ENCODE measurements at regions not wholly inside any gene's neighbourhood (a gene's known extent, or its start where the extent isn't known, plus 50 kb on each side); places are given as distances from the start of the nearest gene placed in this dataset.

DNA sequence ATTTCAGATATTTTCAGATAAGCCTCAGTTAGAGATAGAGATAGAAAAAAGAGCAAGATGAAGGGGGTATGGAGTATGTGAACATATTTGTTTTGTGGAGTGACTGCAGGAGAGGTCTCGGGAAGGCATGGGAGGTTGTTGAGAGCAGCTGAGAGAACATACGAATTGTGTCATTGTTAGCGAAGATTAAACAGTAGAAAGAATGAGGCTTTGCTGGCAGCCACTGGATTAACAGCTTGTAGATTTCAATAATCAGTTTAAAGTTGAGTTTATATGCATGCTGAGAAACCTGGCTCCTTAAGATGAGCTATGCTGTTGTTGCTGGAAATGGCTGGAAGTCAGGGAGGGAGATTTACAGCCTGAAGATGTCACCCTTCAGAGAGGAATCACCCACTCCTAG, 100.9 kb upstream of the SORCS3 start:
- TF ChIP-seq, protein P1, sequence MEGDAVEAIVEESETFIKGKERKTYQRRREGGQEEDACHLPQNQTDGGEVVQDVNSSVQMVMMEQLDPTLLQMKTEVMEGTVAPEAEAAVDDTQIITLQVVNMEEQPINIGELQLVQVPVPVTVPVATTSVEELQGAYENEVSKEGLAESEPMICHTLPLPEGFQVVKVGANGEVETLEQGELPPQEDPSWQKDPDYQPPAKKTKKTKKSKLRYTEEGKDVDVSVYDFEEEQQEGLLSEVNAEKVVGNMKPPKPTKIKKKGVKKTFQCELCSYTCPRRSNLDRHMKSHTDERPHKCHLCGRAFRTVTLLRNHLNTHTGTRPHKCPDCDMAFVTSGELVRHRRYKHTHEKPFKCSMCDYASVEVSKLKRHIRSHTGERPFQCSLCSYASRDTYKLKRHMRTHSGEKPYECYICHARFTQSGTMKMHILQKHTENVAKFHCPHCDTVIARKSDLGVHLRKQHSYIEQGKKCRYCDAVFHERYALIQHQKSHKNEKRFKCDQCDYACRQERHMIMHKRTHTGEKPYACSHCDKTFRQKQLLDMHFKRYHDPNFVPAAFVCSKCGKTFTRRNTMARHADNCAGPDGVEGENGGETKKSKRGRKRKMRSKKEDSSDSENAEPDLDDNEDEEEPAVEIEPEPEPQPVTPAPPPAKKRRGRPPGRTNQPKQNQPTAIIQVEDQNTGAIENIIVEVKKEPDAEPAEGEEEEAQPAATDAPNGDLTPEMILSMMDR (IDR thresholded peaks at IDR 0.05; ENCODE audit: extremely low read depth, insufficient read depth, missing control alignments) = no peak
- no peak for DNase-seq (ENCODE audit: low spot score)
- in situ Hi-C loops (cut with MboI; ENCODE audit: low pct_unique_long_range_greater_than_20kb, low sequenced_read_pairs, unreplicated experiment) = no loop called here

DNA sequence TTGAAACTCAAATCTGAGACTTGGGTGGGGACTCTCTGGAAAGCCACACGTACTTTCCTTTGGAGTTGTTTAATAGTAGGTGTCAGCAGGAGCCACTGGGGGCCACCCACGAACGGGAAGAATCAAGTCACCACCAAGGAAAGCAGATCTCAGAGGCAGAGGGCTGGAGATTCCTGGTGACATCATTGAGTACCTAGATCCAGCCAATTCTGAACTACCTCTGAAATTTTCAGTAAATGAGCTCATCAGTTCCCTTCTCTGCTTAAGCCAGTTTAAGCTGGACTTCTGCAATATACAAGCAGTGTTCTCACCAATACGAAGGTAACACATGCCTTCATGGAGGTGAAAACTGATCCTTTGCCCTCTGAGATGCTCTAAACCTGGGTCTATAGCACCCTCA, 99.3 kb upstream of the SORCS3 start:
- TF ChIP-seq, protein P1 (IDR thresholded peaks at IDR 0.05; ENCODE audit: extremely low read depth, insufficient read depth, missing control alignments) = no peak
- DNase-seq (ENCODE audit: low spot score) = no peak
- in situ Hi-C loops (cut with MboI; ENCODE audit: low pct_unique_long_range_greater_than_20kb, low sequenced_read_pairs, unreplicated experiment) = no loop called here

DNA sequence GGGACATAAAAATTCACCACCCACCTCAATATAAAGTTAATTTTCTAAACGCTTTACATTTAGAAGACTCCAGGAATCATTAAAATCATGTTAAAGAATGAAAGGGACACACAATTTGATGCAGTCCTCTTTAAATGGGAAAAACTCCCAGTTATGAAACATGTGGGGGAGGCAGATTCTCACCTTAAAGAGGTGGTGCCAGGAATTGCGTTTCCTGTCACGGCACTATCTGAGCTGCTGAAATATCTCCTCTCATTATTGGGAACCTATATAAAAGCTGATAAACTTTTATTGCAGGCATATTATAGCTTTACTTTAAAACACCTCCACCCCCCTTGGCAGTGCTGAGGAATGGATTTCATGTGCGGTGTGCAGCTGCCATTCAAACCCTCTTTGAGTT, 94.8 kb upstream of the SORCS3 start:
- no peak for DNase-seq (ENCODE audit: low spot score)
- in situ Hi-C loops (cut with MboI; ENCODE audit: low pct_unique_long_range_greater_than_20kb, low sequenced_read_pairs, unreplicated experiment) = no loop called here
- TF ChIP-seq, protein P1 (IDR thresholded peaks at IDR 0.05; ENCODE audit: extremely low read depth, insufficient read depth, missing control alignments) = no peak

DNA sequence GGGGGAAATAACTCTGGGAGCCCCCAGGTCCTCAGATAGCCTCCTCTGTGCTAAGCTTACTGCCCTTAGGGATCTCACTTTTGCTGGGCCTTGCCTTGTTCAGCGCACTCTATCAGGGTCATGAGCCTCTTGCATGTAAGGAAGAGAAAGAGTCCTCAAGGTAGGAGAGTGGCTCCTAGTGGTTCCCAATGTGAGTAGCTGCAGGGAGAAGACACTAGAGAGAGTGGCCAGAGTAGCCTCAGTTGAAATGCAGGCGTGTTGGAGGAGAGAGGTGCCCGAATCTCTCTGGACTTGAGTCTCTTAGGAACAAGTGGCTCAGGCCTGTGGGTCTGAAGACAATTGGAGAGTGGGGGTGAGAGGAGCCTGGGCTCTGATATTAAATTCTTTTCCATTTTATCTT, 94.3 kb upstream of the SORCS3 start:
- no peak for DNase-seq (ENCODE audit: low spot score)
- in situ Hi-C loops (cut with MboI; ENCODE audit: low pct_unique_long_range_greater_than_20kb, low sequenced_read_pairs, unreplicated experiment) = no loop called here

DNA sequence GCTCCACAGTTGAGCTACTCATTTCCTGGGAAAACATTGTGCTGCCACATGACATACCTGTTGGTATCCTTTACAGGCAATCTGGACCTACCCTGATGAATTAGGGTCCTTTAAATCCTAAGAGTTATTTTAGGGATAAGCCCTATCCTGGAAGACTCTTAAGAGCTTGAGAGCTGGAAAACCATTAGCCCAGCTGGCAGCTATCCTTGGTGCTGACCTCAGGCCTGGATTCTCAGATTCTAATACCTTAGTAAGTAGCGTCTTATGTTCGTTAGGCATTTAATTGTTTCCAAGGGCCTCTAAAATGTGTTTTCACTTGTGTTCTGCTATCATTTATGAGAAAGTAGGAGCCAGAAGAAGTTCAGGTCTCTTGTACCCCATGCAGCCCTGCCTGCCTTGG, 93.0 kb upstream of the SORCS3 start:
- in situ Hi-C loops (cut with MboI; ENCODE audit: low pct_unique_long_range_greater_than_20kb, low sequenced_read_pairs, unreplicated experiment) = no loop called here
- DNase-seq (ENCODE audit: low spot score) = no peak
- TF ChIP-seq, protein P1 (IDR thresholded peaks at IDR 0.05; ENCODE audit: extremely low read depth, insufficient read depth, missing control alignments) = no peak

More for the DNA sequence above, 94.3 kb upstream of the SORCS3 start:
- TF ChIP-seq, protein P1 (IDR thresholded peaks at IDR 0.05; ENCODE audit: extremely low read depth, insufficient read depth, missing control alignments) = no peak

DNA sequence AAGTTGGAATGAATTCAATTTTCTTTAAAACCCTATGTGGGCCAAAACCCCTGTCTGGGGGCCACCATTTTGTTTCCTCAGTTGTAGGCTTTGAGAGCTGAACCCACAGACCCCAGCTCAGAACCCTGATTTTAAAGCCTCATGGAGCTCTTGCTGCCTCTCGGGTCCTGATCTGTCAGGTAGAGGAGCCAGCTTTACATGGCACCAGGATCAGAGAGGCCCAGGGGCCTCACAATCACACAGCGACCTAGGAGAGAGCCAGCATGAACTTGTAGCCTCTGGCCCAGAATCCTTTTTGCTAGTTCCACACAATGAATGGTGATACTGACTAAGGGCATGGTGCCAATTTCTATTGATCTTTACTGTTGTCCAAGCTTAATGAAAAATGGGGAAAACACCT, 84.3 kb upstream of the SORCS3 start:
- DNase-seq (ENCODE audit: low spot score) = no peak
- in situ Hi-C loops (cut with MboI; ENCODE audit: low pct_unique_long_range_greater_than_20kb, low sequenced_read_pairs, unreplicated experiment) = no loop called here
- TF ChIP-seq, protein P1 (IDR thresholded peaks at IDR 0.05; ENCODE audit: extremely low read depth, insufficient read depth, missing control alignments) = no peak

DNA sequence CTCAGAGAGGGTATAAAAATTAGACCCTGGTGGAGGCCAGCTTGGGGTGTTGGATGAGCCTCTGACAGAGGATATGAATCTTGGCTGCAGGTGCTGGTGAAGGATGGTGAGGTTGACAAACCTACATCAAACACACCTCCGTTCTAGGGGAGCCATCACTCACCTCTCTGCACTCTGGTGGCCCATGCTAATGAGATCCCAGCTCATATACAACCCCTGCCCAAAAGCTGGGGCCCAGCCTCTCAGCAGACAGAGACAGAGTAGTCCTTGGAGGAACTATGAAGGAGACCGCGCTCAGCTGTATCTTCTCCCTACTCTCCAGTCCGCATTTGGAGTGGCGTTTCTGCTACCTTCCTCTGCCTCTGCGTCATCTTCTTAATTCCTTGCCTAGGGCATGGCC, 83.1 kb upstream of the SORCS3 start:
- no peak for DNase-seq (ENCODE audit: low spot score)
- TF ChIP-seq, protein P1 (IDR thresholded peaks at IDR 0.05; ENCODE audit: extremely low read depth, insufficient read depth, missing control alignments) = no peak
- in situ Hi-C loops (cut with MboI; ENCODE audit: low pct_unique_long_range_greater_than_20kb, low sequenced_read_pairs, unreplicated experiment) = no loop called here

Measured in GM13977 (cell line).